Left cardiac atrium (tissue), 4 donors: ENCODE measurements at regions not wholly inside any gene's neighbourhood (a gene's known extent, or its start where the extent isn't known, plus 50 kb on each side); places are given as distances from the start of the nearest gene placed in this dataset.
A peak's percentile ranks its signal among the peaks of the same experiment; 100 is the strongest.
"Not testable (repeated sequence)": the region's sequence is repeated elsewhere in the genome, so short reads cannot be mapped to it uniquely, and the experiment has no call there.

ENCODE experiments used
- ATAC-seq, 2 donors: fragments of 200-7000 bp; cut with Tn5 transposase; one replicate each; pipeline ENCODE4 v1.9.1; 2020; ENCODE audit warnings: mild to moderate bottlenecking in 2 of 2, moderate library complexity in 2 of 2
- DNase-seq: peaks from one replicate; pipeline ENCODE4 v3.0.0-alpha.2; 2020
- intact Hi-C, 2 donors: fragments of 100-400 bp; cut with DNase I; formaldehyde crosslinking; loops; one replicate each; pipeline versions ENCODE4 v1.14.1 to v1.15.1; 2022 to 2023
- donor health status: DM: no; HTN: yes; CAD: no.
- donor health status: DM: no; HTN: yes; CAD: no; lungs with severe emphysema.
- donor health status: DM: yes; HTN: yes; CAD: no.
- donor health status: Dilated cardiomyopathy.

DNA sequence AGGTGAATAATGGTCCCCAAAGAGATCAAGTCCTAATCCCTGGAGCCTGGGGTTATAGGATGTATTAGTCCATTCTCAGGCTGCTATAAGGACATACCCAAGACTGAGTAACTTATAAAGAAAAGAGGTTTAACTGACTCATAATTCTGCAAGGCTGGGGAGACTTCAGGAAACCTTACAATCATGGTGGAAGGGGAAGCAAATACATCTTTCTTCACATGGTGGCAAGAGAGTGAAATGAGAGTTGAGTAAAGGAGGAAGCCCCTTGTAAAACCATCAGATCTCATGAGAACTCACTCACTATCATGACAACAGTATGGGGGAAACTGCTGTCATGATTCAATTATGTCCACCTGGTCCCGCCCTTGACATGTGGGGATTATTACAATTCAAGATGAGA, 142.9 kb upstream of the ANKRD28 start:
- DNase-seq (no peak), ATAC-seq (no peak)
- intact Hi-C loops: no loop called here

DNA sequence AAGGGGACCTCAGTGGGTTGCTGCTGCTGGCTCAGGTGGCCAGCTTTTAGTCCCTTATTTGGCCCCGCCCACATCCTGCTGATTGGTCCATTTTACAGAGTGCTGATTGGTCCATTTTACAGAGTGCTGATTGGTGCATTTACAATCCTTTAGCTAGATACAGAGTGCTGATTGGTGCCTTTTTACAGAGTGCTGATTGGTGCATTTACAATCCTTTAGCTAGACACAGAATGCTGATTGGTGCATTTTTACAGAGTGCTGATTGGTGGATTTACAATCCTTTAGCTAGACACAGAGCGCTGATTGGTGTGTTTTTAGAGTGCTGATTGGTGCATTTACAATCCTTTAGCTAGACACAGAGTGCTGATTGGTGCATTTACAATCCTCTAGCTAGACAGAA, 143.7 kb upstream of the ANKRD28 start:
- ATAC-seq, DNase-seq, intact Hi-C loops: not testable (repeated sequence)

DNA sequence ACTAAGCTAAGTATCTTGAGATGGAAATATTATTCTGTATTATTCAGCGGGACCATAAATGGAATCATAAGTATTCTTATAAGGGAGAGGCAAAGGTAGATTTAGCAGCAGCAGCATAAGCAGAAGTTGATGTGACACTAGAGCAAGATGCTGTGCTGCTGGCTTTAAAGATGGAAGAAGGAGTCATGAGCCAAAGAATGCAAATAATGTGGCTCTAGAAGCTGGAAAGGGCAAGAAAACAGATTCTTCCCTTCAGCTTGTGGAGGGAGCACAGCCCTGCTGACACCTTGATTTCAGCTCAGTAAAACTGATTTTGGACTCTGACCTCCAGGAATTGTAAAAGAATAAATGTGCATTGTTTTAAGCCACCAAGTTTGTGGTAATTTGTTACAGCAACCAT, 144.2 kb upstream of the ANKRD28 start:
- no peak for DNase-seq
- intact Hi-C loops: no loop called here
- no peak for ATAC-seq

DNA sequence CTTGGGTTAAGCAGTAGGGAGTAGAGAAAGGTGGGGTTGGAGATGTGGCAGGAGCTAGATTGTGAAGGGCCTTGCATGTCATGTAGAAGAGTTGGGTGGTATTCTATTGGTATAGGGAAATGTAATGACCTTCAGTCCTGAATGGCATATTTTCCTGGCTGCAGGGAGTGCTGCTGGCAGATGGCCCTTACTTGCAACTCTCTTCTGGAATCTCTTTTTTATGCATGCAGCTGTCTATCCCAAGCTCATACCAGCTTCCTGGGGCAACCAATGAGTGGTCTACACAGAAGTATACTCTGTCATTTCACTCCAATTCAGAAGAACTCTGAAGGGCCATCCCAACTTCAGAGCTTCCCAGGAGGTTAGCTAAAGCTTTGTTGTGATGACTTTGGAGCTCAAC, 144.7 kb upstream of the ANKRD28 start:
- no peak for DNase-seq
- ATAC-seq: no peak
- intact Hi-C loops: no loop called here

DNA sequence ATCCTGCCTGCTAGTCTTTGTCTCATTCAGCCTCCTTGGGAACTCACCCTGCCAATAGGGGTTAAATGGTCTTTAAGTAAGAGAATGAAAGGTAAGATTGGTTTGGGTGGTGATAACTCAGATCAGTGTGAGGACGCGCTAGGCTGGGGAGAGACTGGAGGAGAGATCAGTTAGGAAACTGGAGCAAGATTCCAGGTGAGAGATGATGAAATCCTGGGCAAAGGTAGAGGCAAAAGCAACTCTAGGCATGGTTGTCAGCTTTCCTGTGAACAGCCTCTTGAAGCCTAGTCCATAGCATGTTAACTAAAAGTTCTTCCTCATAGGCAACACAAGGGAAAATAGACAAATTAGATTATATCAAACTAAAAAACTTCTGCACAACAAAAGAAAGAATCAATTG, 145.2 kb upstream of the ANKRD28 start:
- ATAC-seq (no peak), DNase-seq (no peak)
- intact Hi-C loops: no loop called here

DNA sequence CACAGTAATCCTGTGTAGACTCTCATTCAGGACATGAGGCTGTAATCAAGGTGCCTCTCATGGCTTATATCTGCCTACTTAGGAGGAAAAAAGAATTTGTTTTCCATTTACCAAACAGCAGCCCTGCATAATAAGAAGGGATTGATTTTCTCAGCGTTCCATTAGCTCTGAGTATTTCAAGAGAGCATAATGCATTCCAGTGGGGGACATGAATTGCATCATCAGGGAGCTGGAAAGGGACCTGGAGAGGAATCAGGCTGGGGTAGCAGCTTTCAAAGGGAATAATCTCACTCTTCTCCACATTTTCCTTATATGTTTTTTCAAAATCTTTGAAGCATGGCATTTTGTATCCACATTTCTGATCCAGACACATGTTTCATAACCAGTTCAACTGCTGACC, 150.6 kb upstream of the ANKRD28 start:
- DNase-seq (no peak), ATAC-seq (no peak)
- intact Hi-C loops: no loop called here

DNA sequence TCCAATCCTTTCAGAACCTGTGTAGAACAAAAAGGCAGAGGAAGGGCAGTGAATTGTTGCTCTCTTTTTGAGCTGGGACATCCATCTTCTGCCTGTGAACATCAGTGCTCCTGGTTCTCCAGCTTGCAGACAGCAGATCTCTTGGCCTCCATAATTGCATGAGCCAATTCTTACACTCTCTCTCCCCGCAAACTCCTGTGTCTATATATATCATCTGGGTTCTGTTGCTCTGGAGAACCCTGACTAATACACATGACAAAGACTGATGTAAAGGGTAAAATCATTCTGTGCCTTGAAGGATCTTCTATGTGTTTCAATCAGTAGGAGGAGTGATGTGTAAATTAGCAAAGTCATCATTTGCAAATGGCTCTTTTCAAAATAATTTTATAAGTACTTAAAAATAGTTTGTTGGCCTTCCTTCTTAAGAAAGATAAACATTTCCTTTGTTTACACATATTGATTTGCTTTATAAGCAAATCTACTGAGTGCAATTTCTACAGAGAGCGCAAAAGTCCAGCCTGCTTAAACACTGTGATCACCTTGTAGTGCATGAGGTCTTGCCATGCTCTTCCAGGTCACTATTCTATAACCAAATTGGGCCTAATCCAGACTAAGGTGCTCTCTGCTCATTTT, 154.9 kb upstream of the ANKRD28 start:
- DNase-seq: no peak
- no peak for ATAC-seq
- intact Hi-C loops: loop anchor here in 1 of 2 donors (10.0 kb wide), 1 partner anchor 88 kb away; no protein-coding TSS in a partner anchor

DNA sequence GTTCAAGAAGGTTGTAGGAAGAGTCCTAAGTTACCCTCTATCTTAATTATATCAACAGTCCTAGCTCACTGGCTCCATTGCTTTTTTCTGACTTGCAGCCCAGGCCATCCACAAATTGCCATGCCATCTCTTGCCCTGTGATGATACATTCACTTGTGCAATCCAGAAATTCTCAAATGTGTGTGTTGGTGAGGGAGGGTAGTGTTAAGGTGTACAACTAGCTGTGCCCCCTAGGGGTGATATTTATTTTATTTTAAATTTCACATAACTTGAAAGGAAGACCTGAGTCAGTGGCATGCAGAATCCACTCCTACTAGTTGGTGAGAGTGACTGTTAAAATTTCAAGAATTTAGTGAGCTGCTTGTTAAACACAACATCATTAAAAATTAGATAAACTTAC, 156.1 kb upstream of the ANKRD28 start:
- DNase-seq: no peak
- no peak for ATAC-seq
- intact Hi-C loops: loop anchor here in 1 of 2 donors (10.0 kb wide), 1 partner anchor 89 kb away; no protein-coding TSS in a partner anchor

DNA sequence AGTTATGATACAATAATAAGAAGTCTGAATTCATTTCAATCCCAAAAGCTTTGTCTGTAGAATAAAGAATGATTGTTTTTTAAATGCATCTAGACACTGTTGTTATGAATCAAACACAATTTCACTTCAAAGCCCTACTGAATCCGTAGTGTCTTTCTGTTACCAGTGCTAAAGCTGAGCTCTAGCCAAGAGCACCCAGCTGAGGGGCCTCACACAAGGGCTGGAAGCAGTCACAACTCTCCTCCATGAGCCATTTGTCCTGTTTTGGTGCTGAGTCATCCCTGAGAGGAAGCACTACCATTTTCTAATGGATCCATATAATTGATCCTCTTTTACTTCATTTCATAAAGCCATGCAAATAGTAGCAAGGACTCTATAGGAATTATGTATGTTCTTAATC, 158.2 kb upstream of the ANKRD28 start:
- DNase-seq (no peak), ATAC-seq (no peak)
- intact Hi-C loops: loop anchor here in 1 of 2 donors (10.0 kb wide), 1 partner anchor 91 kb away; no protein-coding TSS in a partner anchor

DNA sequence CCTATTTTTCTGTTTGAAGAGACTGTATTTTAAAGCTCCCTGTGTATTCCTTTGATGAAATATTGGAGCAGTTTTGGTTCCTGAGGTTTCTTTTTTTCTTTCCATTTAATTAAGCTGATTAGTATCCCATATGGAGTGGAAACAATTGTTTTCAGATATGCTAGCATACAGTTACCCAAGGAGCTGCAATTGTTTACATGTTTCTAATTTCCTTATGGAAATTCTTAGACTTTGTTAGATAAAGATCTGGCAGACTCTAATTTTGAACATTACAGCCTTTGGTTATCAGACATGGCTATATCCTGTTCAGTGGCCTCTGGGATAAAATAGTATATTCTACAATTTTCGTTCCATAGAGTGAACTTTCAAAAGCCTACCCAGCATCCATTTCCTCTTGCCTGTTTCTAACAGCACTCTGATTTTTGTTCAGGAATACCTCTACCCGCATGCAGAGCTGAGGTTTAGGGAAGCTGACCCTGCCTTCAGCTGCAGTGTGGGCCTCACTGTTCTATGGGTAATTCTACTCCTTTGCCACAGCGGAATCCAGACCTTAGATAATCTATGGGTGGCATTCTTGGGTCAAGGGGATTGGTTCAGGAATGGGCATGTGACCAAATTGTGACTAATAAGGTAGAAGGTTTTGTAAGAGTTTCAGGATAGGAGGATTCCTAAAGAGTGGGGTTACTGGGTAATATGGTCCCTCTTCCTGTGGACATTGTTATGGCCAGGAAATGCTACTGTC, 161.1 kb upstream of the ANKRD28 start:
- intact Hi-C loops: loop anchor here in 1 of 2 donors (10.0 kb wide), 1 partner anchor 94 kb away; no protein-coding TSS in a partner anchor
- DNase-seq (no peak), ATAC-seq (no peak)

DNA sequence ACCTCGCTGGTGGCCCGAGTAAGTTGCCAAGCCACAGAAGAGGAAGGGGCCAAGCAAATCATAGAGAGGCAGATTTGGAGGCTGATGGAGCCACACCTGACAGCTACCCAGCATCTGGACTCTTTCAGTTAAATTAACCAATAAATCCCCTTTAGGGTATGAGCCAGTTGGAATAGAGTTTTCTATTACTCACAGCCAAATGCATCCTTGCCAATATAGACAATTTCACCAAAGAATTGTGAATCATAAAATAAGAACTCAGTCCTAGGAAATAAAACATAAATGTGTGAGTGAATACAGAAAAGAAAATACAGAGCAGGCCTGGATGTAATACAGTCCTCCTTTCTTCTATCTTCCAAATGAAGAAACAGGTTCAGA, 161.6 kb upstream of the ANKRD28 start:
- DNase-seq (no peak), ATAC-seq (no peak)
- intact Hi-C loops: loop anchor here in 1 of 2 donors (10.0 kb wide), 1 partner anchor 95 kb away; no protein-coding TSS in a partner anchor

DNA sequence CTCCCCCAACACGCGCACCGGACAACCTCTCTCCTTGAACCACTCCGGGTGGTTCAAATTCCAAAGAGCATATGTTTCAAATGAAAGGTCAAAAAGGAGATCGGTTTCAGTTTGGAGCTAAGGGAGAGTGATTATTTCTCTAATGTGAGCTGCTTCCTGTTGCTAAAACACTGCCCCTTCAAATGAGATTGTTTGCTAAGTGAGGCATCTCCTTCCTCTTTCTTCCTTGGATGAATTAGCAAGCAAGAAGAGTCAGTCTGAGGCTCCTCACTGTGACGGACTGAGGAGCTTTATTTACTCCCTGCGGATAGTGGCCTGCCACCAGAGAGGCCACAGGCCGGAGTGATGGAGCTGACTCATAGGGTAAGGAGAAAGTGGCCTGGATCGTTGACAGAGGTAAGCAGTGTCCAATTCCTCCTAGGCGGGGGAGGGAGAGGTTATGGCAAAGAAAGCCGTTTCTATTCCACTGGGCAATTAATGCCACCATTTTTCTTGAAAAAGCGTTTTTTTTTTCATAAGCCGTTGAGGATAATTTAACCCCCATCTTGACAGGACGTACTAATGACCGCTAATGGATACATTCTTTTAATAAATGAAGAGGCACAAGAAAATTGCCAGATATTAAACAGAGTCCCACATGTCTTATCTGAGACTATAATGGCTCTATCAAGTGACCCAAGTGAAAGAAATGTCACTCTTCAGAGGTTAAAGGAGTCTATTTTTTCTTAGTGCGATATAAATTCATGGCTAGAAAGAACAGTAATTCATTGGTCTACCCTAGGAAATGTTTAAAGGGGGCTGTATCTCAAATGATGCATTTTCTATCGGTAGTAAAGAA, 167.0 kb upstream of the ANKRD28 start:
- peak in 1 of 2 donors; percentile 53 for ATAC-seq
- DNase-seq: peak; percentile 28
- intact Hi-C loops: no loop called here

DNA sequence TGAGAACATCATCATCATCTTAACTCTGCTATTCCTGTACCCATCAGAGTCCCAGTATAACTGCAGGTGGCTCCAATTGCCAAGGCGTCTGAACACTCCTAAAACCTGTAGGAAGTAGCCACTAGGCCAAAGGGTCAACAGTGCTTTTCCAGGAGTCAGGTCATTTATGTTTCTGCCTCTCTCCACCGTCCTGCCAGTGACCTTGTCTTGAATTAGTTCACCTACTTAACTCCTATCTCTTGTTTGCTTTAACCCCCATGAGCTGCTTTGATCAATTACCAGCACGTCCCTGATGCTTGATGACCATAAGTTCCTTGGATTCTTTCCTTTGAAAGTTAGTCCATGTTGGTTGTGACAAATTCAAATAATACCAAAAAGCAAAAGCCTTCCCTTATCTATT, 169.8 kb upstream of the ANKRD28 start:
- DNase-seq (no peak), ATAC-seq (no peak)
- intact Hi-C loops: no loop called here

DNA sequence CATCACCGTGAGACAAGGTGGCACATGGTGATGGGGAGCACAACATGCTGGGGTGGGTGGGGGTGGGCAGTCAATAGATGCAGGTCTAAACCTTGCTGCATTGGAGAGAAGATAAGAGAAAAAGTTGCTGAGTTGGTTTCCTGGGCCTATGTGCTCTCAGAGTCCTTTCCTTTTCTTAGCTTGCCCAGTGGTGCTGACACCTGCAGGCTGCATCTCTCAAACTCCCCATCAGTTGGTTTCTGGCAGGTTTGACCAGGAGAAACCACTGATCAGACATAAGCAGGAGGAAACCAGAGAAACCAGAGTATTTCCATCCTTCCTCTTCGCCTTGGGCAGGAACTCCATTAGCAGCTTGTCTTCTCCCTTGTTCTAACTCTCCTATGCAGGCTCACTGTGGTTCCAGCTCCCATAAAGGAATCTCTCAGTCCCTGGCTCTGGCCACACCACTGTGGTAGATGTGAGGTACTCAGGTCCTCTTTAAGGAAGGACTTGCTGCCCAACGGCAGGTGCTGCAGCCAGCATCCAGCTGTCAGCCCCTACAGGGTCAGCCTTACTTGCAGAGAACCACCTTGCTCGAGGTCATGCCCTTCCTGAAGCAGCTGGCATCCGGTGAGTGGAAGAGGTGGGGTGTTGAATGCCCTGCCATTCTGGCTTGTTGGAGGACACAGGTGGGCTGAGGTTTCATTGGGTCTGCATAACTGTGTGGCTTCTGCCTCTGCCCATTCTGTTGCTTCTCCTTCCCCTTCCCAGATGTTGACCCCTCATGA, 172.3 kb upstream of the ANKRD28 start:
- intact Hi-C loops: no loop called here
- DNase-seq (no peak), ATAC-seq (no peak)

DNA sequence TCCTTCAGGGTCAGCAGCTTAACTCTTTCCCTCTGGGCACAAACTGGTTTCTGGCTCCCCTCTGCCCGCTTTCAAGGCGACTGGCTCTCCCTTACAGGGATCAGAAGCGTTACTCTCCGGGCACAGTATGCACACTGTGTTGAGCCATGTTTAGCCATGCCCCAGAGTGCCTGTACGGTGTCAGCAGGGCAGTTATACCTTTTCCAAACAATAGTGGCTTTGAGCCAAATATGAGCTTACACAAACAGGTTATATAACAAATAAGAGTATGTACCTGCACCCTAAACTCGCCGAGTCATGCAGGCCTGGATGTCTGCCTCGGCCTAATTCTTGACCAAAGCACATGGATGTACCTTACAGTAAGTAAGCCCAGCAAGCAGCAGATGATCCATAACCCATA, 175.6 kb upstream of the ANKRD28 start:
- DNase-seq (no peak), ATAC-seq (no peak)
- intact Hi-C loops: no loop called here

DNA sequence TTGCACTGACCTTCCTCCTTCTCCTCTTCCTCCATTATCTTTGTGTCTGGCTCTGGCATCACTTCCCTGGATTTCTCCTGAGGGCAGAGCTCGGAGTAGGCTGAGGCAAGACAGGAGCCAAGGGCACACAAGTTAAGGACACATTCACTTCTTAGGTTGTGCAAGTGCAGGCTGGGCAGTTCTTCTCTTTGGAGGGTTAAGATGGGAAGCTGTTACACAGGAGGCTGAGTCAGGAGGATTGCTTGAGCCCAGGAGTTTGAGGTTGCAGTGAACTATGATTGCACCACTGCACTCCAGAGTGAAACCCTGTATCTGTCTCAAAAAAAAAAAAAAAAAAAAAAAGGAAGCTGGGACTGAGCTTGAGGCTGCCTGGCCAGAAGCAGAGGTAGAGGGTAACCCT, 176.2 kb upstream of the ANKRD28 start:
- intact Hi-C loops: no loop called here
- ATAC-seq (no peak), DNase-seq (no peak)

DNA sequence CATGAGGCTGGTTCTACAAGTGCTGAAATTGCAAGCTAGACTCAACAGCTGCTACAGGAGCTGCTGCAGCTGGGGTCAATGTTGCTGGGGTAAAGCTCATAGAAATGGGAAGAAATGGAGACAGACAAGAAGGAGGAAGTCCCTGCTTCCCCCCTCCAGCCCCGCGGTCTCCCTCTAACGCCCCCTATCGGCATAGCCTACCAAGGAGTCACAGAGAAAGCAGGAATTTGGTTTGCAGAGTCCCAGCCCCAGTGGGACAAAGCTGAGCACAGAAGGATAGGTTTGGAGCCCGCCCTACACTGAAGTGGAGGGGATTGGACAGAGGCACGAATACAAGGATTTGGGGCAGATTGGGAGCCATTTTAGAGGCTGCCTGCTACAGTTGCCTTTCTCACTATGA, 176.9 kb upstream of the ANKRD28 start:
- DNase-seq (no peak), ATAC-seq (no peak)
- intact Hi-C loops: no loop called here

DNA sequence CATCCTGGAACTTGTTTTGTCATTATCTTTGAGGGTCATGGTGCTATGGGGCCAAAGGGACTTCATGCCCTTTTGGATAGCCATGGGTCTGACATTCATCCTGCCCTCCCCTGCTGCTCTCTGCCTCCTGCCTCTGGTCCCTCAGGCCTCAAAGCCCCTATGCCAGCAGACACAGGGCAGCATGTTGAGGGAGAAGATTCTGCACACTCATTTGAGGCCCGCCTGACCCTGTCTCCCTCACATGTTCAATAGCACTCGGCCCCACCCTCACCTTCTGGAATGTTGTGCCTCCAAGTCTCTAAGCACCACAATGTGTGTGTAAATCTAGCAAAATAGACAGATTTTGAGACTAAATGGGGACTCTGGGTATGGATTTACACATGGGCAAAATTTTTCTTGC, 178.7 kb upstream of the ANKRD28 start:
- intact Hi-C loops: no loop called here
- ATAC-seq (no peak), DNase-seq (no peak)

DNA sequence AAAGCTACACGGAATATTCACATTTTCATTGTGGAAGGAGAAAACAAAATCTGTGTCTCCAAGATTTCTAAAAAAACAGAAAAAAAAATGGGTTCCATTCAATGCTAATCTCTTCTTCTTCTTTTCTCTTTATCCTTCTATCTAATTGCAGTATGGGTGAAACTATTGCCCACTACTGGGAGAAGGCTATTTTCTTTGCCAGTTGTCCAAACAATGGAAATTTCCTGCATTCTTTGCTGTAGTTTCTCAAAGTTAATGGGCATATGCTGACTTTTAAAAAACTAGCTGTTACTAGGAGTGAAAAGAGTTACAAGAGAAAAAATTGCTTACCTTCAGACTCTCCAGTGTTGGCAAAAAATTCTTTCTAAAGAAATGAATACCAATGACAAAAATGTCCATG, 179.3 kb upstream of the ANKRD28 start:
- DNase-seq: no peak
- ATAC-seq: no peak

More for the DNA sequence above, 179.3 kb upstream of the ANKRD28 start:
- intact Hi-C loops: no loop called here
